ENCODE measurements at regions not wholly inside any gene's neighbourhood (a gene's known extent, or its start where the extent isn't known, plus 50 kb on each side); places are given as distances from the start of the nearest gene placed in this dataset.

DNA sequence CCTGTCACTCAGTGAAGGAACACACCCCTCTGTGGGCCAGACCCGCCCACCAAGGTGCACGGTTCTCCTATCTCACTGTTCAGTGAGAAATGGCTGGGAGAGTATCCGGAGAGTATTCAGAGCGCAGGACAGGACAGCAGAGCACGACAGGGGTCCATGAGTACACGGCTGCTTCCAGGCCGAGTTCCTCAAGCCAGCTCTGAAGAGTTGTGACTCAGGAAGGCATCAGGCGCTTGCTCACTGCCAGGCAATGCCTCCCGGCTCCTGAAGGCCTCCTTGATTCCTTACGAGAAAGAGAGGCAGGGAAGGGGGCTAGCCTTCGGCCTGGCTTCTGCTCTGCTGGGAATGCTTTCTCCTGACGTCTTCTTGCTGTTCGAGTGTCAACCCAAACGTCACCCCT lies 132.1 kb upstream of the PPP1R26 start:
- TF ChIP-seq, protein P1, sequence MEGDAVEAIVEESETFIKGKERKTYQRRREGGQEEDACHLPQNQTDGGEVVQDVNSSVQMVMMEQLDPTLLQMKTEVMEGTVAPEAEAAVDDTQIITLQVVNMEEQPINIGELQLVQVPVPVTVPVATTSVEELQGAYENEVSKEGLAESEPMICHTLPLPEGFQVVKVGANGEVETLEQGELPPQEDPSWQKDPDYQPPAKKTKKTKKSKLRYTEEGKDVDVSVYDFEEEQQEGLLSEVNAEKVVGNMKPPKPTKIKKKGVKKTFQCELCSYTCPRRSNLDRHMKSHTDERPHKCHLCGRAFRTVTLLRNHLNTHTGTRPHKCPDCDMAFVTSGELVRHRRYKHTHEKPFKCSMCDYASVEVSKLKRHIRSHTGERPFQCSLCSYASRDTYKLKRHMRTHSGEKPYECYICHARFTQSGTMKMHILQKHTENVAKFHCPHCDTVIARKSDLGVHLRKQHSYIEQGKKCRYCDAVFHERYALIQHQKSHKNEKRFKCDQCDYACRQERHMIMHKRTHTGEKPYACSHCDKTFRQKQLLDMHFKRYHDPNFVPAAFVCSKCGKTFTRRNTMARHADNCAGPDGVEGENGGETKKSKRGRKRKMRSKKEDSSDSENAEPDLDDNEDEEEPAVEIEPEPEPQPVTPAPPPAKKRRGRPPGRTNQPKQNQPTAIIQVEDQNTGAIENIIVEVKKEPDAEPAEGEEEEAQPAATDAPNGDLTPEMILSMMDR (IDR thresholded peaks at IDR 0.05; ENCODE audit: insufficient read depth in 1 of 2, low read depth in 1 of 2, low read length in 1 of 2, severe bottlenecking in 1 of 2, unreplicated experiment in 1 of 2) = no peak
- Mint-ChIP-seq H3K36me3 (ENCODE audit: insufficient read depth, unreplicated experiment) (no peaks in the 10 kb centered on the region), H3K4me3 (ENCODE audit: unreplicated experiment) (no peak overlapping the region), H3K27ac (ENCODE audit: unreplicated experiment) (no peak overlapping the region), H3K27me3 (ENCODE audit: insufficient read depth, unreplicated experiment) (peaks cover 19% of the 10 kb centered on the region), H3K9me3 (ENCODE audit: unreplicated experiment) (no peaks in the 10 kb centered on the region), H3K4me1 (ENCODE audit: low read depth, unreplicated experiment) (no peaks in the 10 kb centered on the region)
- BruUV-seq (replicated peaks) = no TSS peak
- ChIA-PET POLR2A (no interaction called here), CTCF (no interaction called here)
- peaks cover 2% of the 10 kb centered on the region; the same call in 1 of the 2 replicates for H3K27me3 ChIP-seq (replicated peaks; ENCODE audit: control insufficient read depth, insufficient read depth, low read length)
- no peaks in the 10 kb centered on the region for H3K9me3 ChIP-seq
- H3K4me1 ChIP-seq = no peaks in the 10 kb centered on the region
- intact Hi-C loops (cut with micrococcal nuclease; ENCODE audit: unreplicated experiment) = loop anchor here (10.0 kb wide), 2 partner anchors 57 to 103 kb away; no protein-coding TSS in a partner anchor
- no peaks in the 10 kb centered on the region for H3K36me3 ChIP-seq (ENCODE audit: control insufficient read depth, insufficient read depth, low read length)
- no peak overlapping the region for H3K4me3 ChIP-seq (ENCODE audit: low read depth, low read length)
- no peak for DNase-seq

DNA sequence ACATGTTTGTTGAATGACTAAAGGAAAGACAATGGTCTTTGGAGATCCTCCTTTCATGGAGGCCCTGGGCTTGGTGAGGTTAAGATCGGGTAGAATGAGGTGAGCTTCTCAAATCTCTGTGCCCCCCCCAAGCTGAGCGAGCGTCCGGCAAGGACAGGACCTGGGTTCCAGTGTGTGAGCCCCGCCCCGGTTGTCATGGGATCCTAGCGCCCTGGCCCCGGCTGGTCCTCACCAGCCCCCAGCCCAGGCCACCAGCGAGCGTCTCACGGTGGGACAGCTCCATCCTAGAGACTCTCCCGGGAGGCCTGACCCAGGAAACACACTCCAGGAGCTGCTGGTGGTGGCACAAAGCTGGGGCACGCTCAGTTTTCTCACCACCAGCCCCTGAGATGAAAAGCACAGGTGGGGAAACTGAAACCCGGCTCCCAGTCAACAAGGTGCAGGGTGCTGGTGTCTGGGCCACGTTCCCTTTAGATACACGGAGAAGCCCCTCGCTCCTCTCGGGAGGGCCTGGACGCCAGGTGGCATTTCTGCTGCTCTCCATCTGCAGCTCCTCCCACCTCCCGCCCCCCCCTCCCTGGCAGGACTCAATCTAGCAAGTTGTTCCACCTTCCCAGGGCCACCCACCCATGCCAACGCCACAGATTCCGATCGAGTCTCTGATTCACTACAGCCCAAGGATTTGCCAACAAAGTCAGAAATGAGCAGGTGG lies 131.3 kb upstream of the PPP1R26 start:
- TF ChIP-seq, protein P1 (IDR thresholded peaks at IDR 0.05; ENCODE audit: insufficient read depth in 1 of 2, low read depth in 1 of 2, low read length in 1 of 2, severe bottlenecking in 1 of 2, unreplicated experiment in 1 of 2) = no peak
- Mint-ChIP-seq H3K36me3 (ENCODE audit: insufficient read depth, unreplicated experiment) (no peaks in the 10 kb centered on the region), H3K9me3 (ENCODE audit: unreplicated experiment) (no peaks in the 10 kb centered on the region), H3K4me1 (ENCODE audit: low read depth, unreplicated experiment) (no peaks in the 10 kb centered on the region), H3K27ac (ENCODE audit: unreplicated experiment) (no peak overlapping the region), H3K27me3 (ENCODE audit: insufficient read depth, unreplicated experiment) (peaks cover 19% of the 10 kb centered on the region), H3K4me3 (ENCODE audit: unreplicated experiment) (no peak overlapping the region)
- peaks cover 2% of the 10 kb centered on the region; the same call in 1 of the 2 replicates for H3K27me3 ChIP-seq (replicated peaks; ENCODE audit: control insufficient read depth, insufficient read depth, low read length)
- no peak overlapping the region for H3K4me3 ChIP-seq (ENCODE audit: low read depth, low read length)
- BruUV-seq (replicated peaks) = no TSS peak
- POLR2A ChIA-PET = no interaction called here
- H3K36me3 ChIP-seq (ENCODE audit: control insufficient read depth, insufficient read depth, low read length) = no peaks in the 10 kb centered on the region
- CTCF ChIA-PET = no interaction called here
- no peaks in the 10 kb centered on the region for H3K4me1 ChIP-seq
- H3K9me3 ChIP-seq = no peaks in the 10 kb centered on the region
- DNase-seq = no peak
- intact Hi-C loops (cut with micrococcal nuclease; ENCODE audit: unreplicated experiment) = loop anchor here (10.0 kb wide), 2 partner anchors 57 to 103 kb away; no protein-coding TSS in a partner anchor

DNA sequence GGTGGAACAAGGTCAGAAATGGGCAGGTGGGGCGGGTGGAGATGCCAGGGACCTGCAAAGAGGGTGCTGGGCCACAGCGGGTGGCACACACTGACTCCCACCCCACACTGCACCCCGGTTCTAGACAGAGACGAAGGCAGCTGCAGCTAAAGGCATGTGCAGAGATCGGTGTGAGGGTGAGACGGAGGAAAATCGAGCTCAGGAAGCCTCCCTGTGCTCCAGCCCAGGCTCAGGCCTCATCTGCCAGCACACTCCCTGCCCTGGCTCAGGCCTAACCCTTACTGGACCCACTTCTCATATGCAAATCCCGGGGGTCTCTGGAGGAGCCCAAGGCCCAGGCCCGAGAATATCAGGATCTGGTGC lies 130.8 kb upstream of the PPP1R26 start:
- Mint-ChIP-seq H3K4me3 (ENCODE audit: unreplicated experiment) (no peak overlapping the region), H3K27me3 (ENCODE audit: insufficient read depth, unreplicated experiment) (peaks cover 19% of the 10 kb centered on the region), H3K4me1 (ENCODE audit: low read depth, unreplicated experiment) (no peaks in the 10 kb centered on the region), H3K27ac (ENCODE audit: unreplicated experiment) (no peak overlapping the region), H3K9me3 (ENCODE audit: unreplicated experiment) (no peaks in the 10 kb centered on the region), H3K36me3 (ENCODE audit: insufficient read depth, unreplicated experiment) (no peaks in the 10 kb centered on the region)
- no peak overlapping the region for H3K4me3 ChIP-seq (ENCODE audit: low read depth, low read length)
- CTCF ChIA-PET = no interaction called here
- BruUV-seq (replicated peaks) = no TSS peak
- intact Hi-C loops (cut with micrococcal nuclease; ENCODE audit: unreplicated experiment) = loop anchor here (10.0 kb wide), 2 partner anchors 56 to 104 kb away; no protein-coding TSS in a partner anchor
- H3K9me3 ChIP-seq = no peaks in the 10 kb centered on the region
- H3K27me3 ChIP-seq (replicated peaks; ENCODE audit: control insufficient read depth, insufficient read depth, low read length) = no peaks in the 10 kb centered on the region
- no peaks in the 10 kb centered on the region for H3K36me3 ChIP-seq (ENCODE audit: control insufficient read depth, insufficient read depth, low read length)
- TF ChIP-seq, protein P1 (IDR thresholded peaks at IDR 0.05; ENCODE audit: insufficient read depth in 1 of 2, low read depth in 1 of 2, low read length in 1 of 2, severe bottlenecking in 1 of 2, unreplicated experiment in 1 of 2) = no peak
- DNase-seq = no peak
- no peaks in the 10 kb centered on the region for H3K4me1 ChIP-seq
- POLR2A ChIA-PET = no interaction called here

Data from Caco-2 (cell line).